AG09309 (cell line): ENCODE measurements at regions not wholly inside any gene's neighbourhood (a gene's known extent, or its start where the extent isn't known, plus 50 kb on each side); places are given as distances from the start of the nearest gene placed in this dataset.

Experiments
- DNase-seq: peaks from one replicate; pipeline ENCODE4 v3.0.0-alpha.2; 2010; ENCODE audit warnings: low read depth
- H3K4me3 ChIP-seq: 2 replicates; pipeline ENCODE4 v1.5.1; 2011; ENCODE audit warnings: mild to moderate bottlenecking, low read depth, low read length, moderate library complexity; ENCODE audit not compliant: control insufficient read depth
- TF ChIP-seq, protein P1 (sequence below): IDR thresholded peaks from 2 replicates; pipeline ENCODE4 v1.5.1; 2011; ENCODE audit warnings: mild to moderate bottlenecking, low read depth, low read length, inconsistent platforms; ENCODE audit not compliant: insufficient read depth, control insufficient read depth; ENCODE audit errors: missing control alignments

DNA sequence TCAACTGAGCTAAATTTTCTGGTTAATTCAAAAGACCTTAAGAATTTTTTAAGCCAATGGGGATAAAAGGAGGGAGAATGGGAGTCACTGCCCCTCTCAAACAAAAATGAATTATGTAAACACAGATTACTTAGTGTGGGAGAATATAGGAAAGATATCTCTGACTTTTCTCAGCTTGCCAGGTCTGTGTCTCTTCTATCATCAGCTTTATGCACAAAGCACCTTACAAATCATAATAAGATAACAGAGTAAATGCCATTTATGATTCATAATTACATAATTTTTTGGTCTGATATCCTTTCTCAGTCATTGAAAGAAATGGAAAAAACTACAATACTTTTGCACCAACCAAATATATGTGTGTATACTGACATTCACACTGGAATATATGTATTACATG lies 604.6 kb upstream of the FAM241A start:
- H3K4me3 ChIP-seq, result no peak overlapping the region
- no peak for DNase-seq
- TF ChIP-seq, protein P1, sequence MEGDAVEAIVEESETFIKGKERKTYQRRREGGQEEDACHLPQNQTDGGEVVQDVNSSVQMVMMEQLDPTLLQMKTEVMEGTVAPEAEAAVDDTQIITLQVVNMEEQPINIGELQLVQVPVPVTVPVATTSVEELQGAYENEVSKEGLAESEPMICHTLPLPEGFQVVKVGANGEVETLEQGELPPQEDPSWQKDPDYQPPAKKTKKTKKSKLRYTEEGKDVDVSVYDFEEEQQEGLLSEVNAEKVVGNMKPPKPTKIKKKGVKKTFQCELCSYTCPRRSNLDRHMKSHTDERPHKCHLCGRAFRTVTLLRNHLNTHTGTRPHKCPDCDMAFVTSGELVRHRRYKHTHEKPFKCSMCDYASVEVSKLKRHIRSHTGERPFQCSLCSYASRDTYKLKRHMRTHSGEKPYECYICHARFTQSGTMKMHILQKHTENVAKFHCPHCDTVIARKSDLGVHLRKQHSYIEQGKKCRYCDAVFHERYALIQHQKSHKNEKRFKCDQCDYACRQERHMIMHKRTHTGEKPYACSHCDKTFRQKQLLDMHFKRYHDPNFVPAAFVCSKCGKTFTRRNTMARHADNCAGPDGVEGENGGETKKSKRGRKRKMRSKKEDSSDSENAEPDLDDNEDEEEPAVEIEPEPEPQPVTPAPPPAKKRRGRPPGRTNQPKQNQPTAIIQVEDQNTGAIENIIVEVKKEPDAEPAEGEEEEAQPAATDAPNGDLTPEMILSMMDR, result no peak

DNA sequence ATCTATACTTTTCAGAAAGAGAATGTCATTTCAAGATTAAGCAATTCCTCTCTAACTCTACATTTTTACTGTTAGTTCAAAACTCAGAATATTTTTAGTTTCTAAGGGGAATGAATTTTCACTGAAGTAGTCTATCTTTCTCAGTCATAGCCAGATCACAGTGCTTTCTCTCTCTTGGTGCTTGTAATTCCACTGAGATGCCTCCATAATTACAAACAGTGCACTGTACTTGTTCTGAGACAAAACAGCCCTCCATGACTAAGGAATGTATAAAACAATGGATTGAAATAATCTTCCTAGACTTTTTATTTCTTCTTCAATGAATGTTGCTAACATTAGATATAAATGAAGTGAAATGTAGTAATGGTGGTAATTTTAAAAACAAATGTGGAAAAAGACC lies 603.2 kb upstream of the FAM241A start:
- TF ChIP-seq, protein P1, result no peak

DNA sequence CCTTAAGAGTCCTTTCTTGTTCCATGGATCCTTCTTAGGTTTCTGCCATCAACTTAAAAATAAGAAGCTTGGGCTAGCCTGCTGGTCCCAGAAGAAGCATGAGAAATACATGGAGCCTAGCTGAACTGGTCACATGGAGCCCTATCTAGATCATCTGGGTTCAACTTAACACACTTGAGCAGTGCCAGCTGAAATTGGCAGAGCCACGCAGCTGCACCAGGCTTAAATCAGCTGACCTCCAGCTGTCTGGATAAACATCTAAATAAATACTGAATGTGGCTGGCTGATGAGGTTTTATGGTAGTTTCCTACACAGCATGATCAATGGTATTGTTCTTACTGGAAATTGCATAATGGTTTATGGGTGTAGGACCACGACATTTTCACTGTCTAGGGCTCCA lies 598.4 kb upstream of the FAM241A start:
- TF ChIP-seq, protein P1, result no peak
- H3K4me3 ChIP-seq, result no peak overlapping the region
- no peak for DNase-seq

More for the DNA sequence above, 603.2 kb upstream of the FAM241A start:
- H3K4me3 ChIP-seq, result no peak overlapping the region
- DNase-seq, result no peak

DNA sequence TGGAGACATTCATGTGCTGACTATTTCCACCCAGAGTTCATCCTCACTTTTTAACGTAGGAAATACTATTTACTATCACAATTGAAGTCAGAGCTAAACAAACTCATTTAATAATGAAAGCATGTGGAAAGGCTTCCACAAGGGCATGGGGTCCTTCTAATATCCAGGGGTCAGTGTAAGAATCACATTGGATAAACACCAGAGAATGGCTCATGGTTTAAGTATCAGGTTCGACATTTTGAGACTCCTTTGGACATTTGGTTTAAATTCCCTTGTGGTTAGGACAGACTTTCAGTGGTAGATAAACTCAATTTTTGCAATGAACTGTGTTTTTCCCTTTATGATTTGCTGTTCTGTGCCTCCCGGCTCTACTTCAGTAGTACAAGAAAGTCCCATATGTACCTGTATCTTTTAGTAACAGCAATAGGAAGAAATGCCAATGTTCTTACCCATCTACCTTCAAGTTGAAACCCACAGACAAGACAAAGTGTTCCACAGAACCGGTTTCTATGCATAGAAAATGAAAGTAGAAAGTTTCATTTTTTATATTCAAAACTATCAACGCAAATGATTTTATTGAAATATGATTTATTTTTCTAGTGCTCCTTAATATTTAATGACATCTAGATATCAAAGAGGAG lies 589.0 kb upstream of the FAM241A start:
- TF ChIP-seq, protein P1, result no peak
- no peak overlapping the region for H3K4me3 ChIP-seq
- DNase-seq, result peak; percentile 39

DNA sequence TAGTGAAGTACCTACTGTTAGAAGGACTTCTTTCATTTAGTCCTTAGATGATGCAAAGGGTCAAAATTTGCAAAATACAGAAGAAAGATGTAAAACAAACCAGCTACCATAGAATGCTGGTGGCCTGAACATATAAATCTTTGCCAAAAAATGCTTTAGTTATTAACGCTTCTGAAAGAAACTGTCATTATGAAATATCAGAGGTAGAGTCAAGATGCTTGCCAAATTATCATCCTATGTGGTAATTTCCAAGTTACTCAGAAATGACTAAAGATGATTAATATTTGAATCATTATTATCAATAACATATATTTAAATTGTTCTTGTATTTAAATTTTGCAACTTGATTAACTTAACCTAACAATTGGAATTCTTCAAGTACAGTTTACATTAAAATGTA lies 588.4 kb upstream of the FAM241A start:
- TF ChIP-seq, protein P1, result no peak
- no peak overlapping the region for H3K4me3 ChIP-seq
- DNase-seq, result no peak

DNA sequence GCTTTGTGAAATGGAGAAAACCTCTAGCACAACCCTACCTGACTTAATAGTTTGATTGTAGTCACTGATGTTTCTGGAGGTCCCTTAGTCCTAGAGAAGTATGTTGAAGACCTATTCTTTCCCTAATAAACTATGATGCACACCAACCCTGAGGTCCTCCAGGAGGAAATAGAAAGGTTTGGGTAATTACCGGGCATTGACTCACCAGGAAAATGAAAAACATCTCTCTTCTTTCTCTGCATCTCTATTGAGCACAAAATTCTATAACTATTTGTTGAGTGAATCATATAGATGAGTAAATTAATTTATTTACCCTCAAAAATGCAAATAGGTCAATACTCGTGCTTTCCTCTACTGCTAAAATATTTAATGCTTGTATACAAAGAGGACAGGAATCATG lies 582.4 kb upstream of the FAM241A start:
- no peak for DNase-seq
- TF ChIP-seq, protein P1, result no peak
- H3K4me3 ChIP-seq, result no peak overlapping the region

DNA sequence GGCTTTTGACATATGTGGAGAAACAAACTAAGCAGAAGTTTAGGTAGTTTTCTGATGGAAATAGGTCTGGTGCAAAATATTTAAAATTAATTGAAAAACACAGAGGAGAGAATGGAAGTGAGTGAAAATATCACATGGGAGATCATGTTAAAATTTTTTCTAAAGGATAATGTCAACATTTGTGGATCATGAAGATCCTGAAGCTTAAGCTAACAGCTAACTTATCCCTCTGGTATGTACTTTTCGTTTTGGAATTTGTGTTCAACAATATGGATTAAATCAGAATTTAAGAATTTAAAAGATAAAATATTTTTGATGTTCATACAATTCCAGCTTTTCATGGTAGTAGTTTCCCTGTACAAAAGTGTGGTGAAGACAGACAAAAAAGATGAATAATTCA lies 572.8 kb upstream of the FAM241A start:
- DNase-seq, result no peak
- H3K4me3 ChIP-seq, result no peak overlapping the region
- TF ChIP-seq, protein P1, result no peak
